BJ (cell line): ENCODE measurements at regions not wholly inside any gene's neighbourhood (a gene's known extent, or its start where the extent isn't known, plus 50 kb on each side); places are given as distances from the start of the nearest gene placed in this dataset.
"Not testable (repeated sequence)": the region's sequence is repeated elsewhere in the genome, so short reads cannot be mapped to it uniquely, and the experiment has no call there.

ENCODE experiments used
- CTCF ChIA-PET: fragments of 350-600 bp; formaldehyde crosslinking; extraction: SDS; loops from one replicate; lab custom pipeline; 2021; ENCODE audit warnings: antibody characterized with exemption, inconsistent platforms; lab: Yijun Ruan, JAX
- POLR2A ChIA-PET: fragments of 300-600 bp; sonication (Branson Sonifier 250); formaldehyde crosslinking; extraction: SDS; loops from one replicate; lab custom pipeline; 2021; ENCODE audit warnings: antibody characterized with exemption; lab: Charles Lee
- DNase-seq: peaks from one replicate; pipeline ENCODE4 v3.0.0-alpha.2; 2011; ENCODE audit warnings: low read depth
- H3K27me3 ChIP-seq: 2 replicates; pipeline ENCODE4 v1.6.0; 2011; ENCODE audit warnings: low read length; ENCODE audit not compliant: control insufficient read depth, insufficient read depth
- H3K36me3 ChIP-seq: 2 replicates; pipeline ENCODE4 v1.5.1; 2011; ENCODE audit warnings: low read length; ENCODE audit not compliant: control insufficient read depth, insufficient read depth
- H3K4me3 ChIP-seq: 2 replicates; pipeline ENCODE4 v1.5.1; 2011; ENCODE audit warnings: low read depth, mild to moderate bottlenecking, control low read depth, low read length
- CTCF ChIP-seq: IDR thresholded peaks from 2 replicates; pipeline ENCODE4 v1.5.1; 2011; ENCODE audit warnings: low read depth, mild to moderate bottlenecking, control low read depth, inconsistent platforms, low read length, moderate library complexity; ENCODE audit not compliant: insufficient read depth

DNA sequence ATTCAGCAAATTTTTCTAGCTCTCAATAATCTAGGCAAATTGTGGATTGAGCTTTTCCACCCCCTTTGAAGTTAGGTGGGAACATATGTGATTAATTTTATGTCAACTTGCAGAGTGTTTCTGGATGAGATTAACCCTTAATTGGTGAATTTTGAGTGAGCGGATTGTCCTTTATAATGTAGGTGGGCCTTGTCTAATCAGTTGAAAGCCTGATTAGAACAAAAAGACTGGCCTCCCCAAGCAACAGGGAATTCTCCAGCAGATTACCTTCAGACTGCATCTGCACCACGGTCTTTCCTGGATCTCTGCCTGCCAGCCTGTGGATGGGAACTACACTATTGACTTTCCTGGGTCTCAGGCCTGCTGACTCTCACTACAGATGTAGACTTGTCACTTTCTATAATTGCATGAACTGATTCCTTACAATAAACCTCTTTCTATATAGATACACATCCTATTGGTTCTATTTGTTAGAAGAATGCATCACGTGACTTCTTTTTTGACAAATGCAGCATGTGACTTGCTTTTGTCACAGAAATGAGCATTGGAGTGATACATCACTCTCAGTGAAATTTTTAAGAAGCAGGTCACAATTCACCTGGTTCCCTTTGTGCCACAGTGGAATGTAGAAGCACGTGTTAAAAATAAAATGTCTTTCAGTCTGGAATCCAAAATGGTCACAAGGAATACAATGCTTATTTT lies 1038.3 kb downstream of the CDH11 start:
- H3K4me3 ChIP-seq: no peak overlapping the region
- no peak for DNase-seq
- no peaks in the 10 kb centered on the region for H3K27me3 ChIP-seq
- POLR2A ChIA-PET: no interaction called here
- CTCF ChIA-PET: no interaction called here
- H3K36me3 ChIP-seq: no peaks in the 10 kb centered on the region
- no peak for TF ChIP-seq CTCF

GRCh38 chr16:64077242-64077641 lies 1044.6 kb downstream of the CDH11 start:
- no peak for DNase-seq
- ChIA-PET POLR2A (no interaction called here), CTCF (no interaction called here)
- TF ChIP-seq CTCF: no peak
- Histone ChIP-seq H3K4me3 (no peak overlapping the region), H3K27me3 (no peaks in the 10 kb centered on the region), H3K36me3 (no peaks in the 10 kb centered on the region)

- POLR2A ChIA-PET: no interaction called here
- CTCF ChIA-PET: no interaction called here
- TF ChIP-seq CTCF: no peak
- no peaks in the 10 kb centered on the region for H3K36me3 ChIP-seq
- H3K27me3 ChIP-seq: no peaks in the 10 kb centered on the region
- no peak overlapping the region for H3K4me3 ChIP-seq
- DNase-seq: no peak
These were observed 1047.2 kb downstream of the CDH11 start for GRCh38 chr16:64074706-64075105.

GRCh38 chr16:64072131-64072730 lies 1049.6 kb downstream of the CDH11 start:
- POLR2A ChIA-PET, CTCF ChIA-PET: not testable (repeated sequence)

DNA sequence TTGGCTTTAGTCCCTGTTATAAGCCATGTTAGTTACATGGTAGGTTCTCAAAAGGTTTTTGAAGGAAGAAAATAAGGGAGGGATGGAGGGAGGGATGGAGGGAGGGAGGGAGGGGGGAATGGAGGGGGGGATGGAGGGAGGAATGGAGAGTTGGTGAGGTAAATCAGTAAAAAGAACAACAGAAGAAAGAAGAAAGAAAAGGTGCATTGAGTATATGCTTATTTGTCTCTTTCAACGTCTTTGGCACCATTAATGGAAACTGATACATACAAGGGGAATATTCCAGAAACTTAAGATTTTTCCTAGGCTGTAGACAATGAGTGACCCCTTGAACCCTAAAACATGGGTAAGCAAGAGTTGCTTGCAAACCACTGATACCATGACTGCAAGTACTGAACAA lies 1056.3 kb downstream of the CDH11 start:
- no peak for TF ChIP-seq CTCF
- no peak for DNase-seq
- ChIA-PET POLR2A (no interaction called here), CTCF (no interaction called here)
- Histone ChIP-seq H3K27me3 (no peaks in the 10 kb centered on the region), H3K36me3 (no peaks in the 10 kb centered on the region), H3K4me3 (no peak overlapping the region)

More at GRCh38 chr16:64072131-64072730, 1049.6 kb downstream of the CDH11 start:
- not testable (repeated sequence) for H3K4me3 ChIP-seq, H3K36me3 ChIP-seq, DNase-seq, H3K27me3 ChIP-seq
